OCI-LY7 (cell line): ENCODE measurements at regions not wholly inside any gene's neighbourhood (a gene's known extent, or its start where the extent isn't known, plus 50 kb on each side); places are given as distances from the start of the nearest gene placed in this dataset.
"Not testable (repeated sequence)": the region's sequence is repeated elsewhere in the genome, so short reads cannot be mapped to it uniquely, and the experiment has no call there.

ENCODE experiments used
- BruUV-seq: library from RNA; stranded (reverse); fragments of 400-500 nt; replicated peaks from 2 replicates; lab custom pipeline; 2021; lab: Mats Ljungman, UMichigan
- CTCF ChIA-PET: fragments of 300-600 bp; sonication (Branson Sonifier 250); formaldehyde crosslinking; loops from one replicate; lab custom pipeline; 2022; ENCODE audit warnings: antibody characterized with exemption; ENCODE audit not compliant: unreplicated experiment; lab: Charles Lee
- POLR2A ChIA-PET: fragments of 300-600 bp; sonication (Branson Sonifier 250); formaldehyde crosslinking; loops from one replicate; lab custom pipeline; 2022; ENCODE audit warnings: antibody characterized with exemption; lab: Charles Lee
- DNase-seq: peaks from one replicate; pipeline ENCODE4 v3.0.0-alpha.2; 2015; ENCODE audit warnings: low spot score
- H2AFZ ChIP-seq: fragments of 200-600 bp; sonication (generic), shearing (Covaris generic); 2 replicates; pipeline ENCODE4 v1.6.1; 2014; ENCODE audit warnings: mild to moderate bottlenecking, antibody characterized with exemption, low read length, moderate library complexity
- H3K27ac ChIP-seq: fragments of 200-600 bp; sonication (generic); 2 replicates; pipeline ENCODE4 v1.5.1; 2014; ENCODE audit warnings: mixed run types, low read depth, mild to moderate bottlenecking, moderate library complexity, low read length, inconsistent platforms; ENCODE audit not compliant: poor library complexity, severe bottlenecking
- H3K36me3 ChIP-seq: fragments of 200-600 bp; sonication (generic); 2 replicates; pipeline ENCODE4 v1.6.1; 2014; ENCODE audit warnings: mild to moderate bottlenecking, antibody characterized with exemption, low read length, moderate library complexity, mixed read lengths; ENCODE audit not compliant: insufficient read depth
- H3K4me1 ChIP-seq: fragments of 200-600 bp; sonication (generic); 2 replicates; pipeline ENCODE4 v1.5.1; 2014; ENCODE audit warnings: mild to moderate bottlenecking, low read length; ENCODE audit not compliant: insufficient read depth, poor library complexity, severe bottlenecking
- H3K4me2 ChIP-seq: fragments of 200-600 bp; sonication (generic); 2 replicates; pipeline ENCODE4 v1.6.1; 2014; ENCODE audit warnings: mild to moderate bottlenecking, low read length
- H3K4me3 ChIP-seq: fragments of 200-600 bp; sonication (generic); 2 replicates; pipeline ENCODE4 v1.5.1; 2014; ENCODE audit warnings: mild to moderate bottlenecking, low read depth, low read length; ENCODE audit not compliant: poor library complexity, severe bottlenecking
- H3K79me2 ChIP-seq: fragments of 200-600 bp; sonication (generic); 2 replicates; pipeline ENCODE4 v1.6.1; 2016; ENCODE audit warnings: low read depth, mild to moderate bottlenecking, low read length, moderate library complexity, mixed read lengths; ENCODE audit not compliant: insufficient read depth
- H3K9me2 ChIP-seq: fragments of 200-600 bp; sonication (generic); 2 replicates; pipeline ENCODE4 v1.6.1; 2016; ENCODE audit warnings: mild to moderate bottlenecking, low read length, mixed read lengths; ENCODE audit not compliant: insufficient read depth
- H3K9me3 ChIP-seq: fragments of 200-600 bp; sonication (generic); 2 replicates; pipeline ENCODE4 v1.6.1; 2014; ENCODE audit warnings: mild to moderate bottlenecking, mixed run types, low read length, mixed read lengths
- H4K20me1 ChIP-seq: fragments of 200-600 bp; sonication (generic); 2 replicates; pipeline ENCODE4 v1.6.1; 2014; ENCODE audit warnings: mild to moderate bottlenecking, antibody characterized with exemption, low read length, moderate library complexity, mixed read lengths; ENCODE audit not compliant: insufficient read depth
- intact Hi-C: fragments of 100-400 bp; cut with micrococcal nuclease; formaldehyde crosslinking; loops from one replicate; pipeline ENCODE4 v1.10.0; 2022; ENCODE audit not compliant: unreplicated experiment
- TF ChIP-seq, protein P1 (sequence below): fragments of 200-600 bp; sonication (generic); conservative IDR thresholded peaks from 2 replicates; pipeline ENCODE4 v1.5.1; 2014; ENCODE audit warnings: mild to moderate bottlenecking, antibody characterized with exemption, low read length, moderate library complexity, mixed read lengths

DNA sequence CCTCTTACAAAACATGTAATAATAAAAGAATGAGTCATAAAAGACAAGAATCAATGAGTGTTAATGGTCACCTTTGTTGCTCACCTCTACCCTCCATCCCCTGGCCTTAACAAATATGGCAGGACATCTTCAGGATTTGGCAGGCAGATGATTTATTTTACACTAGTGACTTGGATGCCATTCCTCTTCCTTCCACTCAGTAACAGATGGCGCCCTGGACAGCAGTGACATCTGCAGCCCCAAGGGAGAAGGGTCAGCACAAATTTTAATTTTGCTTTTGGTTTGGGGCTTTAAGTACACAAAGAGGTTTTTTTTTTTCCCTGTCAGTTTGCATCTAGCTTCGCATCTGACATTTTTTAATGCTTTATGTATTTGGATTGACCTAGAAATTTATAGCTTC, 188.9 kb downstream of the ZNF92 start:
- H4K20me1 ChIP-seq, H3K4me3 ChIP-seq, DNase-seq, H3K4me1 ChIP-seq, BruUV-seq, H3K9me3 ChIP-seq, POLR2A ChIA-PET, H3K27ac ChIP-seq, intact Hi-C loops, H2AFZ ChIP-seq, H3K4me2 ChIP-seq, H3K36me3 ChIP-seq, H3K79me2 ChIP-seq, CTCF ChIA-PET, H3K9me2 ChIP-seq: not testable (repeated sequence)
- TF ChIP-seq, protein P1, sequence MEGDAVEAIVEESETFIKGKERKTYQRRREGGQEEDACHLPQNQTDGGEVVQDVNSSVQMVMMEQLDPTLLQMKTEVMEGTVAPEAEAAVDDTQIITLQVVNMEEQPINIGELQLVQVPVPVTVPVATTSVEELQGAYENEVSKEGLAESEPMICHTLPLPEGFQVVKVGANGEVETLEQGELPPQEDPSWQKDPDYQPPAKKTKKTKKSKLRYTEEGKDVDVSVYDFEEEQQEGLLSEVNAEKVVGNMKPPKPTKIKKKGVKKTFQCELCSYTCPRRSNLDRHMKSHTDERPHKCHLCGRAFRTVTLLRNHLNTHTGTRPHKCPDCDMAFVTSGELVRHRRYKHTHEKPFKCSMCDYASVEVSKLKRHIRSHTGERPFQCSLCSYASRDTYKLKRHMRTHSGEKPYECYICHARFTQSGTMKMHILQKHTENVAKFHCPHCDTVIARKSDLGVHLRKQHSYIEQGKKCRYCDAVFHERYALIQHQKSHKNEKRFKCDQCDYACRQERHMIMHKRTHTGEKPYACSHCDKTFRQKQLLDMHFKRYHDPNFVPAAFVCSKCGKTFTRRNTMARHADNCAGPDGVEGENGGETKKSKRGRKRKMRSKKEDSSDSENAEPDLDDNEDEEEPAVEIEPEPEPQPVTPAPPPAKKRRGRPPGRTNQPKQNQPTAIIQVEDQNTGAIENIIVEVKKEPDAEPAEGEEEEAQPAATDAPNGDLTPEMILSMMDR = 0 out of 2 replicates have a peak, but pooled peaks have one; percentile 15

- H3K27ac ChIP-seq, H3K4me3 ChIP-seq, H3K79me2 ChIP-seq, H3K4me1 ChIP-seq, H3K36me3 ChIP-seq, H3K4me2 ChIP-seq, CTCF ChIA-PET, BruUV-seq, H2AFZ ChIP-seq, POLR2A ChIA-PET, H3K9me2 ChIP-seq, H4K20me1 ChIP-seq, DNase-seq, H3K9me3 ChIP-seq, intact Hi-C loops: not testable (repeated sequence)
These were observed 189.7 kb downstream of the ZNF92 start for GRCh38 chr7:65563333-65563732.

- H4K20me1 ChIP-seq, POLR2A ChIA-PET, H3K9me3 ChIP-seq, H3K4me2 ChIP-seq, H2AFZ ChIP-seq, H3K9me2 ChIP-seq, H3K36me3 ChIP-seq, intact Hi-C loops, BruUV-seq, H3K4me1 ChIP-seq, DNase-seq, H3K27ac ChIP-seq, CTCF ChIA-PET, H3K4me3 ChIP-seq, H3K79me2 ChIP-seq: not testable (repeated sequence)
These were observed 194.6 kb downstream of the ZNF92 start for GRCh38 chr7:65568226-65568625.

GRCh38 chr7:65570990-65571389, 197.3 kb downstream of the ZNF92 start:
- intact Hi-C loops, DNase-seq, CTCF ChIA-PET, H2AFZ ChIP-seq, H3K9me2 ChIP-seq, H3K36me3 ChIP-seq, H3K4me2 ChIP-seq, H3K4me1 ChIP-seq, H3K9me3 ChIP-seq, H3K79me2 ChIP-seq, H3K27ac ChIP-seq, H4K20me1 ChIP-seq, POLR2A ChIA-PET, H3K4me3 ChIP-seq, BruUV-seq: not testable (repeated sequence)

- DNase-seq = peak; percentile 7
- H3K9me2 ChIP-seq, H4K20me1 ChIP-seq, H3K36me3 ChIP-seq, CTCF ChIA-PET, H3K27ac ChIP-seq, POLR2A ChIA-PET, H3K4me1 ChIP-seq, H3K9me3 ChIP-seq, BruUV-seq, H3K79me2 ChIP-seq, H2AFZ ChIP-seq, intact Hi-C loops: not testable (repeated sequence)
- Histone ChIP-seq H3K4me3 (peak overlapping the region; percentile 46), H3K4me2 (peak overlapping the region; percentile 39; the same call in 1 of the 2 replicates)
These were observed 198.9 kb downstream of the ZNF92 start for GRCh38 chr7:65572581-65572980.

DNA sequence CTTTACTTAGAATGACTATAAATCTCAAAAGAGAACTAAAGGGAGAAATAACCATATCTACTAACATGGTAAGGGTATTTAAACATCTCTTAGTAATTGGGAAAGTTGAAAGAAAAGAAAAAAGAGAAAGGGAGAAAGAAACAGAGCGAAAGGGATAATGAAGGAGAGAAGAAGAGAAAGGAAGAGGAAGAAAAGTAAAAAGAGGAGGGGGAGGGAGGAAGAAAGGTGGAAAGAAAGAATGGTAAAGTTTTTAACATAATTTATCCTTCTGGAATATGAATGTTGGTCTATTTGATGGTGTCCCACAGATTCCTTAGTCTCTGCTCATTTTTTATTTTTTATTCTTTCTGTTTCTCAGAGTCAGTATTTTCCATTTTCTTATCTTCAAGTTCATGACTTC, 202.7 kb downstream of the ZNF92 start:
- CTCF ChIA-PET, POLR2A ChIA-PET, H4K20me1 ChIP-seq, H3K9me3 ChIP-seq, H3K4me2 ChIP-seq, H2AFZ ChIP-seq, DNase-seq, H3K4me1 ChIP-seq, H3K27ac ChIP-seq, H3K4me3 ChIP-seq, H3K79me2 ChIP-seq, intact Hi-C loops, H3K36me3 ChIP-seq, BruUV-seq, H3K9me2 ChIP-seq: not testable (repeated sequence)
